PC-9 (cell line): ENCODE measurements at regions not wholly inside any gene's neighbourhood (a gene's known extent, or its start where the extent isn't known, plus 50 kb on each side); places are given as distances from the start of the nearest gene placed in this dataset.

Source experiments
- BruUV-seq: library from RNA; stranded (reverse); fragments of 400-500 nt; replicated peaks from 2 replicates; lab custom pipeline; 2021; lab: Mats Ljungman, UMichigan
- CTCF ChIA-PET: fragments of 300-600 bp; sonication (Branson Sonifier 250); formaldehyde crosslinking; loops from one replicate; lab custom pipeline; 2022; ENCODE audit warnings: antibody characterized with exemption; lab: Charles Lee
- POLR2A ChIA-PET: fragments of 300-600 bp; sonication (Branson Sonifier 250); formaldehyde crosslinking; loops from one replicate; lab custom pipeline; 2022; ENCODE audit warnings: antibody characterized with exemption; ENCODE audit not compliant: unreplicated experiment; lab: Charles Lee
- DNase-seq, 2 experiments: peaks; one replicate each; pipeline versions ENCODE4 v3.0.0 to v3.0.0-alpha.2; 2015 to 2022; ENCODE audit warnings: mixed read lengths in 1 of 2
- H2AFZ ChIP-seq: fragments of 200-600 bp; sonication (generic); 2 replicates; pipeline ENCODE4 v1.8.1; 2017; ENCODE audit warnings: antibody characterized with exemption
- H3F3A ChIP-seq: fragments of 200-600 bp; sonication (generic); 2 replicates; pipeline ENCODE4 v1.8.1; 2017; ENCODE audit warnings: antibody characterized with exemption, mild to moderate bottlenecking, low read depth; ENCODE audit not compliant: insufficient read depth
- H3K27ac ChIP-seq: fragments of 200-600 bp; sonication (generic); 2 replicates; pipeline ENCODE4 v1.6.1; 2016; ENCODE audit warnings: mixed run types
- H3K27me3 ChIP-seq: fragments of 200-600 bp; sonication (generic); 2 replicates; pipeline ENCODE4 v1.6.1; 2016; ENCODE audit warnings: low read depth, mixed run types; ENCODE audit not compliant: insufficient read depth
- H3K36me3 ChIP-seq: fragments of 200-600 bp; sonication (generic); 2 replicates; pipeline ENCODE4 v1.6.1; 2016; ENCODE audit warnings: low read depth, mixed run types
- H3K4me1 ChIP-seq: fragments of 200-600 bp; sonication (generic); replicated peaks from 2 replicates; pipeline ENCODE4 v1.6.1; 2016; ENCODE audit warnings: mixed run types; ENCODE audit not compliant: insufficient read depth
- H3K4me2 ChIP-seq: fragments of 200-600 bp; sonication (generic); 2 replicates; pipeline ENCODE4 v1.6.1; 2017; ENCODE audit warnings: mixed run types
- H3K4me3 ChIP-seq: fragments of 200-600 bp; sonication (generic); 2 replicates; pipeline ENCODE4 v1.6.1; 2016; ENCODE audit warnings: mixed run types
- H3K79me2 ChIP-seq: fragments of 200-600 bp; sonication (generic); 2 replicates; pipeline ENCODE4 v1.6.1; 2017; ENCODE audit warnings: low read depth, mixed run types
- H3K9me2 ChIP-seq: fragments of 200-600 bp; sonication (generic); 2 replicates; pipeline ENCODE4 v1.8.1; 2017; ENCODE audit warnings: mild to moderate bottlenecking; ENCODE audit not compliant: insufficient read depth
- H3K9me3 ChIP-seq: fragments of 200-600 bp; sonication (generic); 2 replicates; pipeline ENCODE4 v1.8.1; 2016; ENCODE audit warnings: low read depth; ENCODE audit not compliant: insufficient read depth
- H4K20me1 ChIP-seq: fragments of 200-600 bp; sonication (generic); 2 replicates; pipeline ENCODE4 v1.8.1; 2017; ENCODE audit not compliant: insufficient read depth
- CTCF ChIP-seq: fragments of 200-600 bp; sonication (generic); conservative IDR thresholded peaks from 2 replicates; pipeline ENCODE4 v1.6.1; 2017; ENCODE audit warnings: mixed run types, antibody characterized with exemption, mild to moderate bottlenecking, moderate library complexity
- EZH2 ChIP-seq: fragments of 200-600 bp; sonication (generic); IDR thresholded peaks from 2 replicates; pipeline ENCODE4 v1.8.0; 2017; ENCODE audit warnings: antibody characterized with exemption, low read depth
- intact Hi-C: fragments of 100-400 bp; cut with micrococcal nuclease; formaldehyde crosslinking; loops from one replicate; pipeline ENCODE4 v1.10.0; 2022; ENCODE audit not compliant: unreplicated experiment

GRCh38 chr3:88336894-88337293 lies 187.1 kb downstream of the C3orf38 start:
- no TSS peak for BruUV-seq
- intact Hi-C loops: no loop called here
- H3K9me3 ChIP-seq: no peaks in the 10 kb centered on the region
- POLR2A ChIA-PET: no interaction called here
- H3K36me3 ChIP-seq: no peaks in the 10 kb centered on the region
- no peaks in the 10 kb centered on the region for H4K20me1 ChIP-seq
- H3K9me2 ChIP-seq: no peaks in the 10 kb centered on the region
- H3F3A ChIP-seq: no peaks in the 10 kb centered on the region
- no peaks in the 10 kb centered on the region for H3K27me3 ChIP-seq
- TF ChIP-seq EZH2 (no peak), CTCF (no peak)
- no peak overlapping the region for H3K27ac ChIP-seq
- H3K4me2 ChIP-seq: no peak overlapping the region
- no peak overlapping the region for H3K4me3 ChIP-seq
- H3K4me1 ChIP-seq: no peaks in the 10 kb centered on the region
- no peak for DNase-seq
- H2AFZ ChIP-seq: no peak overlapping the region
- CTCF ChIA-PET: no interaction called here
- no peaks in the 10 kb centered on the region for H3K79me2 ChIP-seq

GRCh38 chr3:88343264-88343663 lies 193.5 kb downstream of the C3orf38 start:
- no peaks in the 10 kb centered on the region for H3K79me2 ChIP-seq
- ChIA-PET POLR2A (no interaction called here), CTCF (no interaction called here)
- H3K9me2 ChIP-seq: no peaks in the 10 kb centered on the region
- no peaks in the 10 kb centered on the region for H3F3A ChIP-seq
- no peak overlapping the region for H3K4me2 ChIP-seq
- no peaks in the 10 kb centered on the region for H3K4me1 ChIP-seq
- no peaks in the 10 kb centered on the region for H3K9me3 ChIP-seq
- DNase-seq: no peak
- H3K4me3 ChIP-seq: no peak overlapping the region
- H2AFZ ChIP-seq: no peak overlapping the region
- no peaks in the 10 kb centered on the region for H3K27me3 ChIP-seq
- intact Hi-C loops: no loop called here
- no TSS peak for BruUV-seq
- no peak overlapping the region for H3K27ac ChIP-seq
- H3K36me3 ChIP-seq: no peaks in the 10 kb centered on the region
- TF ChIP-seq EZH2: no peak
- no peaks in the 10 kb centered on the region for H4K20me1 ChIP-seq

- BruUV-seq: no TSS peak
- no peaks in the 10 kb centered on the region for H3K9me2 ChIP-seq
- H3K36me3 ChIP-seq: no peaks in the 10 kb centered on the region
- TF ChIP-seq CTCF (no peak), EZH2 (no peak)
- no peaks in the 10 kb centered on the region for H3K9me3 ChIP-seq
- no peaks in the 10 kb centered on the region for H3K79me2 ChIP-seq
- no peak overlapping the region for H3K27ac ChIP-seq
- no peaks in the 10 kb centered on the region for H3K27me3 ChIP-seq
- H3K4me3 ChIP-seq: no peak overlapping the region
- ChIA-PET POLR2A (no interaction called here), CTCF (no interaction called here)
- DNase-seq: no peak
- H3K4me2 ChIP-seq: no peak overlapping the region
- intact Hi-C loops: no loop called here
- H4K20me1 ChIP-seq: no peaks in the 10 kb centered on the region
- H3F3A ChIP-seq: no peaks in the 10 kb centered on the region
- H2AFZ ChIP-seq: no peak overlapping the region
- H3K4me1 ChIP-seq: no peaks in the 10 kb centered on the region
Measured at GRCh38 chr3:88346643-88347042, 196.9 kb downstream of the C3orf38 start.

- H3K9me2 ChIP-seq: no peaks in the 10 kb centered on the region
- no peaks in the 10 kb centered on the region for H3K27me3 ChIP-seq
- ChIA-PET CTCF (no interaction called here), POLR2A (no interaction called here)
- H2AFZ ChIP-seq: no peak overlapping the region
- intact Hi-C loops: no loop called here
- H3K27ac ChIP-seq: no peak overlapping the region
- H3K79me2 ChIP-seq: no peaks in the 10 kb centered on the region
- no peaks in the 10 kb centered on the region for H3K9me3 ChIP-seq
- H3K36me3 ChIP-seq: no peaks in the 10 kb centered on the region
- H3K4me1 ChIP-seq: 0 out of 2 replicates have a peak, but pooled peaks cover 3% of the 10 kb centered on the region
- no TSS peak for BruUV-seq
- DNase-seq: no peak
- H3K4me2 ChIP-seq: no peak overlapping the region
- TF ChIP-seq EZH2: no peak
- TF ChIP-seq CTCF: no peak
- H4K20me1 ChIP-seq: no peaks in the 10 kb centered on the region
- H3F3A ChIP-seq: no peaks in the 10 kb centered on the region
- H3K4me3 ChIP-seq: no peak overlapping the region
Measured at GRCh38 chr3:88362428-88362827, 212.7 kb downstream of the C3orf38 start.
